PFSK-1 (cell line): ENCODE measurements at regions not wholly inside any gene's neighbourhood (a gene's known extent, or its start where the extent isn't known, plus 50 kb on each side); places are given as distances from the start of the nearest gene placed in this dataset.

Experiments used
- FOXP2 ChIP-seq: optimal IDR thresholded peaks from 2 replicates; pipeline ENCODE3; 2011; ENCODE audit warnings: borderline replicate concordance, control low read depth, inconsistent platforms; ENCODE audit not compliant: insufficient read depth; ENCODE audit errors: extremely low read length, extremely low read depth
- POLR2AphosphoS5 ChIP-seq: IDR thresholded peaks from 2 replicates; pipeline ENCODE4 v1.6.1; 2012; ENCODE audit warnings: low read depth, mild to moderate bottlenecking, control low read depth, low read length, moderate library complexity
- SIN3A ChIP-seq: IDR thresholded peaks from 2 replicates; pipeline ENCODE4 v1.6.1; 2012; ENCODE audit warnings: mild to moderate bottlenecking, low read length, moderate library complexity, borderline replicate concordance; ENCODE audit not compliant: insufficient read depth
- TAF1 ChIP-seq: IDR thresholded peaks from 2 replicates; pipeline ENCODE4 v1.6.1; 2012; ENCODE audit warnings: low read length, control low read depth, borderline replicate concordance; ENCODE audit not compliant: insufficient read depth
- TF ChIP-seq, protein P1 (sequence below), 2 experiments: IDR thresholded peaks; 2 replicates each; pipeline versions ENCODE4 v1.6.1 to v1.8.0; 2011 to 2012; ENCODE audit warnings: low read depth in 2 of 2, low read length in 2 of 2, control low read depth in 1 of 2, inconsistent platforms in 1 of 2, mild to moderate bottlenecking in 1 of 2, moderate library complexity in 1 of 2; ENCODE audit not compliant: insufficient read depth in 1 of 2

DNA sequence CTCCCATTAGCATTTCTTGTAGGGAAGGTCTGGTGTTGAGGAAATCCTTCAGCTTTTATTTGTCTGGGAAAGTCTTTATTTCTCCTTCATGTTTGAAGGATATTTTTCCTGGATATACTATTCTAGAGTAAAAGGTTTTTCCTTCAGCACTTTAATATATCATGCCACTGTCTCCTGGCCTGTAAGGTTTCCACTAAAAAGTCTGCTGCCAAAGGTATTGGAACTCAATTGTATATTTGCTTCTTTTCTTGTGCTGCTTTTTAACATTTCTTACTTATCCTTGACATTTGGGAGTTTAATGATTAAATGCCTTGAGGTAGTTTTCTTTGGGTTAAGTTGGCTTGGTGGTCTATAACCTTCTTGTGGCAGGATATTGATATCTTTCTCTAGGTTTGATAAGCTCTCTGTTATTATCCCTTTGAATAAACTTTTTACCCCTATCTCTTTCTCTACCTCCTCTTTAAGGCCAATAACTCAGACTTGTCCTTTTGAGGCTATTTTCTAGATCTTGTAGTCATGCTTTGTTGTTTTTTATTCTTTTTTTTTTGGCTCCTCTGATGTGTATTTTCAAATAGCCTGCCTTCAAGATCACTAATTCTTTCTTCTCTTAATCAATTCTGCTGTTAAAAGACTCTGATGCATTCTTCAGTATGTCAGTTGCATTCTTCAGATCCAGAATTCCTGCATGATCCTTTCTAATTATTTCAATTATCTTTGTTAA, 225.0 kb upstream of the ZNF217 start:
- TF ChIP-seq, protein P1, sequence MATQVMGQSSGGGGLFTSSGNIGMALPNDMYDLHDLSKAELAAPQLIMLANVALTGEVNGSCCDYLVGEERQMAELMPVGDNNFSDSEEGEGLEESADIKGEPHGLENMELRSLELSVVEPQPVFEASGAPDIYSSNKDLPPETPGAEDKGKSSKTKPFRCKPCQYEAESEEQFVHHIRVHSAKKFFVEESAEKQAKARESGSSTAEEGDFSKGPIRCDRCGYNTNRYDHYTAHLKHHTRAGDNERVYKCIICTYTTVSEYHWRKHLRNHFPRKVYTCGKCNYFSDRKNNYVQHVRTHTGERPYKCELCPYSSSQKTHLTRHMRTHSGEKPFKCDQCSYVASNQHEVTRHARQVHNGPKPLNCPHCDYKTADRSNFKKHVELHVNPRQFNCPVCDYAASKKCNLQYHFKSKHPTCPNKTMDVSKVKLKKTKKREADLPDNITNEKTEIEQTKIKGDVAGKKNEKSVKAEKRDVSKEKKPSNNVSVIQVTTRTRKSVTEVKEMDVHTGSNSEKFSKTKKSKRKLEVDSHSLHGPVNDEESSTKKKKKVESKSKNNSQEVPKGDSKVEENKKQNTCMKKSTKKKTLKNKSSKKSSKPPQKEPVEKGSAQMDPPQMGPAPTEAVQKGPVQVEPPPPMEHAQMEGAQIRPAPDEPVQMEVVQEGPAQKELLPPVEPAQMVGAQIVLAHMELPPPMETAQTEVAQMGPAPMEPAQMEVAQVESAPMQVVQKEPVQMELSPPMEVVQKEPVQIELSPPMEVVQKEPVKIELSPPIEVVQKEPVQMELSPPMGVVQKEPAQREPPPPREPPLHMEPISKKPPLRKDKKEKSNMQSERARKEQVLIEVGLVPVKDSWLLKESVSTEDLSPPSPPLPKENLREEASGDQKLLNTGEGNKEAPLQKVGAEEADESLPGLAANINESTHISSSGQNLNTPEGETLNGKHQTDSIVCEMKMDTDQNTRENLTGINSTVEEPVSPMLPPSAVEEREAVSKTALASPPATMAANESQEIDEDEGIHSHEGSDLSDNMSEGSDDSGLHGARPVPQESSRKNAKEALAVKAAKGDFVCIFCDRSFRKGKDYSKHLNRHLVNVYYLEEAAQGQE (IDR thresholded peaks at IDR 0.05; ENCODE audit: insufficient read depth in 1 of 2, low read depth in 2 of 2, low read length in 2 of 2): no peak
- TF ChIP-seq TAF1 (no peak), SIN3A (no peak), POLR2AphosphoS5 (no peak), FOXP2 (no peak)

DNA sequence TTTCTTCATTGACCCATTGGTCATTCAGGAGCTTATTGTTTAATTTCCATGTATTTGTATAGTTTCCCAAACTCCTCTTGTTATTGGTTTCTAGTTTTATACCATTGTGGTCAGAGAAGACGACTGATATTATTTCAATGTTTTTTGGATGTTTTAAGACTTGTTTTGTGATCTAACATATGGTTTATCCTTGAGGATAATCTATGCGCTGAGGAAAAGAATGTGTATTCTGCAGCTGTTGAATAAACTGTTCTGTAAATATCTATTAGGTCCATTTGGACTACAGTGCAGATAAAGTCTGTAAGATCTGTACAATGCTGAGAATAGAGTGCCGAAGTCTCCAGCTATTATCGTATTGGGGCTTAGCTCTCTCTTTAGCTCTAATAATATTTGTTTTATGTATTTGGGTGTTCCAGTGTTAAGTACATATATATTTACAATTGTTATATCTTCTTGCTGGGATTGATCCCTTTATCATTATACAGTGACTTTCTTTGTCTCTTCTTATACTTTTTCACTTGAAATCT, 223.3 kb upstream of the ZNF217 start:
- no peak for TF ChIP-seq SIN3A
- TF ChIP-seq, protein P1 (IDR thresholded peaks at IDR 0.05; ENCODE audit: insufficient read depth in 1 of 2, low read depth in 2 of 2, low read length in 2 of 2): no peak
- no peak for TF ChIP-seq FOXP2
- TF ChIP-seq TAF1: no peak

DNA sequence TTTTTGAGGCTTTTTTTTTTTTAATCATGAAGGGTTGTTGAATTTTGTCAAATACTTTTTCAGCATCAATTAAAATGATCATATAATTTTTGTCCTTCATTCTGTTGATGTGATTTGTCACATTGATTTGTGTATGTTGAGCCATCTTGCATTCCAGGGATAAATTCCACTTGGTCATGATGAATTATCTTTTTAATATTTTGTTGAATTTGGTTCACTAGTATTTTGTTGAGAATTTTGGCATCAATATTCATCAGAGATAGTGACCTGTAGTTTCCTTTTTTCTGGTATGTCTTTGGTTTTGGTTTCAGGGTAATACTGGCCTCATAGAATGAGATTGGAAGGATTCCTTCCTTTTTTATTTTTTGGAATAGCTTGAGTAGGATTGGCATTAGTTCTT, 221.9 kb upstream of the ZNF217 start:
- TF ChIP-seq SIN3A (no peak), FOXP2 (no peak), TAF1 (no peak), POLR2AphosphoS5 (no peak)
- TF ChIP-seq, protein P1 (IDR thresholded peaks at IDR 0.05; ENCODE audit: insufficient read depth in 1 of 2, low read depth in 2 of 2, low read length in 2 of 2): no peak

GRCh38 chr20:53814060-53814459, 220.4 kb upstream of the ZNF217 start:
- TF ChIP-seq TAF1: no peak
- TF ChIP-seq FOXP2: no peak
- no peak for TF ChIP-seq SIN3A
- TF ChIP-seq, protein P1 (IDR thresholded peaks at IDR 0.05; ENCODE audit: insufficient read depth in 1 of 2, low read depth in 2 of 2, low read length in 2 of 2): no peak
- TF ChIP-seq POLR2AphosphoS5: no peak
